H1 (cell line): ENCODE measurements at regions not wholly inside any gene's neighbourhood (a gene's known extent, or its start where the extent isn't known, plus 50 kb on each side); places are given as distances from the start of the nearest gene placed in this dataset.

ENCODE experiments used
- CTCF ChIA-PET: fragments of 300-600 bp; sonication (Branson Sonifier 250); formaldehyde crosslinking; loops from one replicate; lab custom pipeline; 2021; ENCODE audit not compliant: partially characterized antibody; lab: Charles Lee
- POLR2A ChIA-PET: fragments of 300-600 bp; sonication (Branson Sonifier 250); formaldehyde crosslinking; loops from one replicate; lab custom pipeline; 2021; ENCODE audit warnings: inconsistent platforms; ENCODE audit not compliant: partially characterized antibody; lab: Charles Lee
- DNase-seq, 2 experiments: peaks; one replicate each; pipeline versions ENCODE4 v3.0.0 to v3.0.0-alpha.2; 2010 to 2022; ENCODE audit warnings: low spot score in 2 of 2, low read depth in 1 of 2, mixed read lengths in 1 of 2
- FAIRE-seq: peaks from 2 replicates; lab custom pipeline; 2011; peaks lifted over from hg19 to GRCh38; lab: Jason Lieb, UNC
- H2AFZ ChIP-seq: 2 replicates; pipeline ENCODE4 v1.8.1; 2012; ENCODE audit warnings: low read length, inconsistent platforms
- H2AK5ac ChIP-seq: 2 replicates; pipeline ENCODE4 v1.6.1; 2013; ENCODE audit warnings: low read depth, low read length
- H2BK120ac ChIP-seq: replicated peaks from 2 replicates; pipeline ENCODE3; 2013; ENCODE audit warnings: low read depth, low read length, inconsistent platforms
- H2BK12ac ChIP-seq: 2 replicates; pipeline ENCODE4 v1.6.1; 2013; ENCODE audit warnings: low read depth, low read length
- H2BK15ac ChIP-seq: 2 replicates; pipeline ENCODE4 v1.6.1; 2013; ENCODE audit warnings: low read length
- H2BK20ac ChIP-seq: 2 replicates; pipeline ENCODE4 v1.6.1; 2013; ENCODE audit warnings: low read length
- H2BK5ac ChIP-seq: 2 replicates; pipeline ENCODE4 v1.6.1; 2013; ENCODE audit warnings: low read depth, low read length
- H3K14ac ChIP-seq: 2 replicates; pipeline ENCODE4 v1.6.1; 2013; ENCODE audit warnings: inconsistent platforms; ENCODE audit not compliant: insufficient read length
- H3K18ac ChIP-seq: 2 replicates; pipeline ENCODE4 v1.6.1; 2013; ENCODE audit warnings: low read length; ENCODE audit errors: extremely low read depth
- H3K23ac ChIP-seq: 2 replicates; pipeline ENCODE4 v1.6.1; 2013; ENCODE audit warnings: inconsistent platforms; ENCODE audit not compliant: insufficient read length
- H3K23me2 ChIP-seq: 2 replicates; pipeline ENCODE4 v1.6.1; 2013; ENCODE audit warnings: low read depth, low read length
- H3K27ac ChIP-seq: 2 replicates; pipeline ENCODE4 v1.6.1; 2011; ENCODE audit warnings: low read depth, low read length, inconsistent platforms
- H3K27me3 ChIP-seq, 4 experiments: replicated peaks in 1 of 4; 1 replicate in 1 of 4; 2 replicates in 3 of 4; pipeline versions ENCODE4 v1.6.1 to v1.8.1; 2011 to 2013; ENCODE audit warnings: low read length in 3 of 4, mild to moderate bottlenecking in 3 of 4, inconsistent platforms in 2 of 4, mixed read lengths in 2 of 4, moderate library complexity in 1 of 4; ENCODE audit not compliant: control insufficient read depth in 3 of 4, insufficient read depth in 3 of 4; ENCODE audit errors: extremely low read depth in 1 of 4
- H3K36me3 ChIP-seq, 4 experiments: 2 replicates each; pipeline versions ENCODE4 v1.6.1 to v1.8.1; 2011 to 2013; ENCODE audit warnings: mild to moderate bottlenecking in 4 of 4, low read length in 3 of 4, moderate library complexity in 2 of 4, control low read depth in 1 of 4, inconsistent platforms in 1 of 4; ENCODE audit not compliant: insufficient read depth in 4 of 4, control insufficient read depth in 2 of 4
- H3K4ac ChIP-seq: replicated peaks from 2 replicates; pipeline ENCODE3; 2013; ENCODE audit warnings: low read length, low read depth, mixed read lengths, inconsistent platforms; ENCODE audit not compliant: insufficient read length
- H3K4me1 ChIP-seq, 4 experiments: replicated peaks in 1 of 4; 1 replicate in 1 of 4; 2 replicates in 3 of 4; pipeline versions ENCODE4 v1.6.1 to v1.8.1; 2011 to 2013; ENCODE audit warnings: low read length in 3 of 4, inconsistent platforms in 2 of 4, mixed read lengths in 1 of 4; ENCODE audit not compliant: insufficient read depth in 4 of 4, control insufficient read depth in 3 of 4
- H3K4me2 ChIP-seq, 2 experiments: 2 replicates each; pipeline versions ENCODE4 v1.6.1 to v1.8.1; 2011 to 2013; ENCODE audit warnings: low read depth in 2 of 2, low read length in 2 of 2, control low read depth in 1 of 2, inconsistent platforms in 1 of 2, mild to moderate bottlenecking in 1 of 2; ENCODE audit not compliant: insufficient read depth in 1 of 2
- H3K4me3 ChIP-seq, 4 experiments: fragments of 200-600, 300-600 bp in 1 of 4; sonication (generic), shearing (Covaris generic), sonication (Bioruptor Twin) in 1 of 4; 2 replicates each; pipeline versions ENCODE4 v1.5.1 to v1.8.1; 2011 to 2016; ENCODE audit warnings: low read length in 4 of 4, low read depth in 3 of 4, control low read depth in 2 of 4, inconsistent platforms in 2 of 4, mild to moderate bottlenecking in 2 of 4, mixed read lengths in 1 of 4, moderate library complexity in 1 of 4; ENCODE audit not compliant: insufficient read depth in 2 of 4; ENCODE audit errors: extremely low read depth in 1 of 4
- H3K56ac ChIP-seq: replicated peaks from 2 replicates; pipeline ENCODE3; 2013; ENCODE audit warnings: low read depth, mild to moderate bottlenecking, mixed read lengths, low read length, inconsistent platforms; ENCODE audit not compliant: insufficient read length
- H3K79me1 ChIP-seq: 2 replicates; pipeline ENCODE4 v1.6.1; 2013; ENCODE audit warnings: low read depth, low read length, control low read depth
- H3K79me2 ChIP-seq, 2 experiments: 2 replicates each; pipeline versions ENCODE4 v1.6.1 to v1.8.1; 2012 to 2013; ENCODE audit warnings: low read length in 2 of 2, mild to moderate bottlenecking in 2 of 2, inconsistent platforms in 1 of 2; ENCODE audit not compliant: insufficient read depth in 2 of 2, control insufficient read depth in 1 of 2
- H3K9ac ChIP-seq, 4 experiments: replicated peaks in 1 of 4; 1 replicate in 1 of 4; 2 replicates in 3 of 4; pipeline versions ENCODE4 v1.6.1 to v1.8.1; 2011 to 2013; ENCODE audit warnings: low read depth in 3 of 4, low read length in 3 of 4, control low read depth in 2 of 4, mild to moderate bottlenecking in 2 of 4, moderate library complexity in 2 of 4, inconsistent platforms in 1 of 4; ENCODE audit errors: extremely low read depth in 1 of 4
- H3K9me3 ChIP-seq, 2 experiments: 2 replicates each; pipeline versions ENCODE4 v1.6.1 to v1.8.1; 2012 to 2013; ENCODE audit warnings: mild to moderate bottlenecking in 2 of 2, moderate library complexity in 2 of 2, control low read depth in 1 of 2, inconsistent platforms in 1 of 2, low read depth in 1 of 2, low read length in 1 of 2, mixed read lengths in 1 of 2; ENCODE audit not compliant: insufficient read depth in 2 of 2
- H4K20me1 ChIP-seq, 2 experiments: replicated peaks in 1 of 2; 2 replicates each; pipeline versions ENCODE3 to v1.8.1; 2011 to 2013; ENCODE audit warnings: inconsistent platforms in 2 of 2, low read length in 2 of 2, mild to moderate bottlenecking in 1 of 2; ENCODE audit not compliant: insufficient read depth in 2 of 2, control insufficient read depth in 1 of 2
- H4K5ac ChIP-seq: 2 replicates; pipeline ENCODE4 v1.6.1; 2013; ENCODE audit warnings: low read length, low read depth, mixed read lengths, inconsistent platforms; ENCODE audit not compliant: insufficient read length
- H4K8ac ChIP-seq: 2 replicates; pipeline ENCODE4 v1.8.0; 2013; ENCODE audit warnings: mild to moderate bottlenecking, moderate library complexity, low read length, inconsistent platforms; ENCODE audit not compliant: insufficient read depth; ENCODE audit errors: extremely low read depth
- H4K91ac ChIP-seq: replicated peaks from 2 replicates; pipeline ENCODE3; 2013; ENCODE audit warnings: low read length, mixed read lengths, inconsistent platforms; ENCODE audit not compliant: insufficient read length
- ATF3 ChIP-seq: IDR thresholded peaks from 2 replicates; pipeline ENCODE4 v1.6.1; 2011; ENCODE audit warnings: low read depth, mild to moderate bottlenecking, low read length; ENCODE audit not compliant: insufficient read depth
- BACH1 ChIP-seq: IDR thresholded peaks from 2 replicates; pipeline ENCODE4 v1.6.1; 2012; ENCODE audit warnings: low read length, improper control_type of control experiment
- BCL11A ChIP-seq, 2 experiments: IDR thresholded peaks; one replicate each; pipeline ENCODE4 v1.6.1; 2011; ENCODE audit warnings: low read depth in 2 of 2, low read length in 2 of 2, mild to moderate bottlenecking in 2 of 2
- CHD2 ChIP-seq: IDR thresholded peaks from 2 replicates; pipeline ENCODE4 v1.6.1; 2012; ENCODE audit warnings: low read length, improper control_type of control experiment
- JUN ChIP-seq: IDR thresholded peaks from 2 replicates; pipeline ENCODE4 v1.6.1; 2011; ENCODE audit warnings: low read depth, mild to moderate bottlenecking, improper control_type of control experiment, low read length
- MAFK ChIP-seq: IDR thresholded peaks from 2 replicates; pipeline ENCODE4 v1.6.1; 2012; ENCODE audit warnings: low read depth, mild to moderate bottlenecking, improper control_type of control experiment, low read length
- MAX ChIP-seq: IDR thresholded peaks from 2 replicates; pipeline ENCODE4 v1.6.1; 2012; ENCODE audit warnings: inconsistent platforms
- NANOG ChIP-seq: IDR thresholded peaks from 2 replicates; pipeline ENCODE4 v1.6.1; 2011; ENCODE audit warnings: low read length, low read depth, mild to moderate bottlenecking, inconsistent platforms; ENCODE audit not compliant: insufficient read depth, poor library complexity, severe bottlenecking
- NRF1 ChIP-seq: IDR thresholded peaks from 2 replicates; pipeline ENCODE4 v1.6.1; 2011; ENCODE audit warnings: mild to moderate bottlenecking, low read depth, low read length, improper control_type of control experiment
- RFX5 ChIP-seq: IDR thresholded peaks from 2 replicates; pipeline ENCODE4 v1.6.1; 2011; ENCODE audit warnings: low read depth, low read length, improper control_type of control experiment, borderline replicate concordance
- SIX5 ChIP-seq: IDR thresholded peaks from 2 replicates; pipeline ENCODE4 v1.6.1; 2011; ENCODE audit warnings: mild to moderate bottlenecking, low read depth, low read length
- SP2 ChIP-seq: IDR thresholded peaks from 2 replicates; pipeline ENCODE4 v1.6.1; 2012; ENCODE audit warnings: mild to moderate bottlenecking, low read length, inconsistent platforms
- SRF ChIP-seq: IDR thresholded peaks from 2 replicates; pipeline ENCODE4 v1.6.1; 2011; ENCODE audit warnings: mild to moderate bottlenecking, low read depth, low read length, moderate library complexity
- SUZ12 ChIP-seq: fragments of 200-600 bp; sonication (generic); IDR thresholded peaks from 2 replicates; pipeline ENCODE4 v1.6.1; 2012; ENCODE audit warnings: mild to moderate bottlenecking, inconsistent platforms, low read length, moderate library complexity, mixed read lengths
- TAF1 ChIP-seq: IDR thresholded peaks from 2 replicates; pipeline ENCODE4 v1.6.1; 2011; ENCODE audit warnings: mild to moderate bottlenecking, low read depth, low read length
- TCF12 ChIP-seq: IDR thresholded peaks from 2 replicates; pipeline ENCODE4 v1.6.1; 2011; ENCODE audit warnings: low read depth, mild to moderate bottlenecking, low read length
- WGBS, 2 experiments: shearing (Covaris generic) in 1 of 2; methylation state at CpG; one replicate each; pipeline versions ENCODE4 v1.1.6 to v1.1.7; 2013 to 2015; ENCODE audit warnings: low lambda C conversion rate in 2 of 2, mixed read lengths in 2 of 2, inconsistent platforms in 1 of 2, low coverage in 1 of 2, missing lambda C conversion rate in 1 of 2; ENCODE audit not compliant: insufficient replicate concordance in 2 of 2, insufficient coverage in 1 of 2, insufficient read length in 1 of 2; ENCODE audit errors: extremely low coverage in 1 of 2, missing lambda C conversion rate in 1 of 2; 5-methylcytosine and 5-hydroxymethylcytosine counted together

GRCh38 chr11:106333678-106334077, 256.2 kb downstream of the AASDHPPT start:
- H4K91ac ChIP-seq: no peak overlapping the region
- no peak for DNase-seq
- H3K14ac ChIP-seq: no peak overlapping the region
- H2AK5ac ChIP-seq: no peak overlapping the region
- no peaks in the 10 kb centered on the region for H3K4me1 ChIP-seq
- no peak overlapping the region for H3K23ac ChIP-seq
- no peaks in the 10 kb centered on the region for H3K9me3 ChIP-seq
- no peak for TF ChIP-seq NRF1
- TF ChIP-seq MAFK: no peak
- no peak for TF ChIP-seq SP2
- no peak for TF ChIP-seq SUZ12
- no peak for TF ChIP-seq RFX5
- no peak for TF ChIP-seq BCL11A (IDR thresholded peaks at IDR 0.05; ENCODE audit: low read depth in 2 of 2, low read length in 2 of 2)
- no peak for TF ChIP-seq MAX
- no peak for TF ChIP-seq TCF12
- TF ChIP-seq TAF1: no peak
- TF ChIP-seq NANOG: no peak
- no peak for TF ChIP-seq SRF
- no peak for TF ChIP-seq SIX5
- TF ChIP-seq CHD2: no peak
- TF ChIP-seq BACH1: no peak
- TF ChIP-seq ATF3: no peak
- no peak for TF ChIP-seq JUN
- H2BK20ac ChIP-seq: no peak overlapping the region
- H2AFZ ChIP-seq: no peak overlapping the region
- 84% methylated on average over 2 of the region's 2 CpGs; no CpG with 5 or more reads in 1 of the 2 experiments for WGBS, 2 experiments
- no peak overlapping the region for H3K9ac ChIP-seq
- no peak overlapping the region for H3K4me3 ChIP-seq
- H3K56ac ChIP-seq: no peak overlapping the region
- no peak overlapping the region for H3K18ac ChIP-seq
- no peak overlapping the region for H2BK15ac ChIP-seq
- no peak overlapping the region for H3K4me2 ChIP-seq
- no peak overlapping the region for H2BK12ac ChIP-seq
- no peaks in the 10 kb centered on the region for H3K36me3 ChIP-seq
- H2BK5ac ChIP-seq: no peak overlapping the region
- no peaks in the 10 kb centered on the region for H3K23me2 ChIP-seq
- H3K79me2 ChIP-seq: no peaks in the 10 kb centered on the region
- no peaks in the 10 kb centered on the region for H3K79me1 ChIP-seq
- no peak for FAIRE-seq
- CTCF ChIA-PET: interaction anchor here (1.5 to 3.6 kb wide), 2 partner anchors 14 to 31 kb away, joined by 4 to 10 read pairs; no protein-coding TSS in a partner anchor
- H3K27me3 ChIP-seq: no peaks in the 10 kb centered on the region
- H4K8ac ChIP-seq: no peak overlapping the region
- H2BK120ac ChIP-seq: no peak overlapping the region
- POLR2A ChIA-PET: no interaction called here
- H3K4ac ChIP-seq: no peak overlapping the region
- H4K20me1 ChIP-seq: no peaks in the 10 kb centered on the region
- H4K5ac ChIP-seq: no peak overlapping the region
- H3K27ac ChIP-seq: no peak overlapping the region
